NCI-H1417 treated with DMSO at 0.1 percent for 48 hours (cell line): ENCODE measurements at regions not wholly inside any gene's neighbourhood (a gene's known extent, or its start where the extent isn't known, plus 50 kb on each side); places are given as distances from the start of the nearest gene placed in this dataset.

Source experiments
- DNase-seq: peaks from one replicate; lab custom pipeline; 2025; lab: John Stamatoyannopoulos, UW

- peak; percentile 86 for DNase-seq
Observed at GRCh38 chr3:86175593-86176444, 815.1 kb downstream of the VGLL3 start.

- DNase-seq: no peak
Observed at GRCh38 chr3:86175051-86175536, 815.9 kb downstream of the VGLL3 start.

GRCh38 chr3:86173401-86173800, 817.5 kb downstream of the VGLL3 start:
- DNase-seq: no peak

- no peak for DNase-seq
Observed at GRCh38 chr3:86168512-86168911, 822.4 kb downstream of the VGLL3 start.

- no peak for DNase-seq
Observed at GRCh38 chr3:86162521-86162920, 828.4 kb downstream of the VGLL3 start.

- no peak for DNase-seq
Observed at GRCh38 chr3:86161493-86161892, 829.5 kb downstream of the VGLL3 start.

- DNase-seq: no peak
Observed at GRCh38 chr3:86152620-86153019, 838.3 kb downstream of the VGLL3 start.

- no peak for DNase-seq
Observed at GRCh38 chr3:86149054-86149453, 841.9 kb downstream of the VGLL3 start.

- no peak for DNase-seq
Observed at GRCh38 chr3:86147119-86147518, 843.8 kb downstream of the VGLL3 start.

GRCh38 chr3:86126552-86126951, 864.4 kb downstream of the VGLL3 start:
- DNase-seq: no peak
